WTC11 (cell line): ENCODE measurements at regions not wholly inside any gene's neighbourhood (a gene's known extent, or its start where the extent isn't known, plus 50 kb on each side); places are given as distances from the start of the nearest gene placed in this dataset.

Experiments used
- ATF1 ChIP-seq: sonication (generic); formaldehyde crosslinking; IDR thresholded peaks from 2 replicates; pipeline ENCODE4 v1.8.1; 2023; ENCODE audit warnings: mild to moderate bottlenecking, moderate library complexity, missing genetic modification reagents
- CREB1 ChIP-seq: sonication (generic); formaldehyde crosslinking; IDR thresholded peaks from 2 replicates; pipeline ENCODE4 v1.8.0; 2023; ENCODE audit warnings: mild to moderate bottlenecking, missing genetic modification reagents
- ESRRA ChIP-seq: sonication (generic); formaldehyde crosslinking; IDR thresholded peaks from 2 replicates; pipeline ENCODE4 v1.8.1; 2022; ENCODE audit warnings: mild to moderate bottlenecking, missing genetic modification reagents, borderline replicate concordance
- MLX ChIP-seq: sonication (generic); formaldehyde crosslinking; IDR thresholded peaks from 2 replicates; pipeline ENCODE4 v1.8.1; 2023; ENCODE audit warnings: mild to moderate bottlenecking, missing genetic modification reagents, moderate library complexity
- NR1H2 ChIP-seq: sonication (generic); formaldehyde crosslinking; IDR thresholded peaks from 2 replicates; pipeline ENCODE4 v1.9.0; 2021; ENCODE audit warnings: mild to moderate bottlenecking, moderate library complexity, missing genetic modification reagents
- TF ChIP-seq, protein P1 (sequence below): fragments of 200-600 bp; IDR thresholded peaks from 2 replicates; pipeline ENCODE4 v1.8.0; 2022; ENCODE audit warnings: antibody characterized with exemption
- TF ChIP-seq, protein P2 (sequence below): fragments of 250-450 bp; sonication (Bioruptor Pico); IDR thresholded peaks from 2 replicates; pipeline ENCODE4 v1.9.0; 2021; ENCODE audit warnings: moderate library complexity, mild to moderate bottlenecking, inconsistent platforms, borderline replicate concordance
- TF ChIP-seq, protein P3 (sequence below): sonication (generic); formaldehyde crosslinking; IDR thresholded peaks from 2 replicates; pipeline ENCODE4 v1.8.1; 2022; ENCODE audit warnings: mild to moderate bottlenecking, missing genetic modification reagents, moderate library complexity, borderline replicate concordance

GRCh38 chr14:28515571-28515970 is 251.0 kb upstream of the FOXG1 start:
- TF ChIP-seq ATF1 (CRISPR knock-in tag) (no peak), NR1H2 (CRISPR knock-in tag) (no peak), MLX (CRISPR knock-in tag) (no peak), CREB1 (CRISPR knock-in tag) (no peak), ESRRA (CRISPR knock-in tag) (no peak)
- TF ChIP-seq, protein P1, sequence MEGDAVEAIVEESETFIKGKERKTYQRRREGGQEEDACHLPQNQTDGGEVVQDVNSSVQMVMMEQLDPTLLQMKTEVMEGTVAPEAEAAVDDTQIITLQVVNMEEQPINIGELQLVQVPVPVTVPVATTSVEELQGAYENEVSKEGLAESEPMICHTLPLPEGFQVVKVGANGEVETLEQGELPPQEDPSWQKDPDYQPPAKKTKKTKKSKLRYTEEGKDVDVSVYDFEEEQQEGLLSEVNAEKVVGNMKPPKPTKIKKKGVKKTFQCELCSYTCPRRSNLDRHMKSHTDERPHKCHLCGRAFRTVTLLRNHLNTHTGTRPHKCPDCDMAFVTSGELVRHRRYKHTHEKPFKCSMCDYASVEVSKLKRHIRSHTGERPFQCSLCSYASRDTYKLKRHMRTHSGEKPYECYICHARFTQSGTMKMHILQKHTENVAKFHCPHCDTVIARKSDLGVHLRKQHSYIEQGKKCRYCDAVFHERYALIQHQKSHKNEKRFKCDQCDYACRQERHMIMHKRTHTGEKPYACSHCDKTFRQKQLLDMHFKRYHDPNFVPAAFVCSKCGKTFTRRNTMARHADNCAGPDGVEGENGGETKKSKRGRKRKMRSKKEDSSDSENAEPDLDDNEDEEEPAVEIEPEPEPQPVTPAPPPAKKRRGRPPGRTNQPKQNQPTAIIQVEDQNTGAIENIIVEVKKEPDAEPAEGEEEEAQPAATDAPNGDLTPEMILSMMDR: no peak
- TF ChIP-seq, protein P2, sequence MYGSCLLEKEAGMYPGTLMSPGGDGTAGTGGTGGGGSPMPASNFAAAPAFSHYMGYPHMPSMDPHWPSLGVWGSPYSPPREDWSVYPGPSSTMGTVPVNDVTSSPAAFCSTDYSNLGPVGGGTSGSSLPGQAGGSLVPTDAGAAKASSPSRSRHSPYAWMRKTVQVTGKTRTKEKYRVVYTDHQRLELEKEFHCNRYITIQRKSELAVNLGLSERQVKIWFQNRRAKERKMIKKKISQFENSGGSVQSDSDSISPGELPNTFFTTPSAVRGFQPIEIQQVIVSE: no peak
- TF ChIP-seq, protein P3, sequence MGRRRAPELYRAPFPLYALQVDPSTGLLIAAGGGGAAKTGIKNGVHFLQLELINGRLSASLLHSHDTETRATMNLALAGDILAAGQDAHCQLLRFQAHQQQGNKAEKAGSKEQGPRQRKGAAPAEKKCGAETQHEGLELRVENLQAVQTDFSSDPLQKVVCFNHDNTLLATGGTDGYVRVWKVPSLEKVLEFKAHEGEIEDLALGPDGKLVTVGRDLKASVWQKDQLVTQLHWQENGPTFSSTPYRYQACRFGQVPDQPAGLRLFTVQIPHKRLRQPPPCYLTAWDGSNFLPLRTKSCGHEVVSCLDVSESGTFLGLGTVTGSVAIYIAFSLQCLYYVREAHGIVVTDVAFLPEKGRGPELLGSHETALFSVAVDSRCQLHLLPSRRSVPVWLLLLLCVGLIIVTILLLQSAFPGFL (CRISPR knock-in tag): no peak
